Posterior vena cava (tissue), 2 donors: ENCODE measurements at regions not wholly inside any gene's neighbourhood (a gene's known extent, or its start where the extent isn't known, plus 50 kb on each side); places are given as distances from the start of the nearest gene placed in this dataset.
"Not testable (repeated sequence)": the region's sequence is repeated elsewhere in the genome, so short reads cannot be mapped to it uniquely, and the experiment has no call there.

Experiments used
- DNase-seq: peaks from one replicate; pipeline ENCODE4 v3.0.0-alpha.2; 2020; ENCODE audit warnings: low spot score
- intact Hi-C, 2 donors: fragments of 100-400 bp; cut with DNase I; formaldehyde crosslinking; loops; one replicate each; pipeline versions ENCODE4 v1.14.1 to v1.14.2; 2022 to 2023
- donor health status: DM: yes; HTN: yes; CAD: no.
- donor health status: DM: yes; HTN: yes; CAD: no.

GRCh38 chr3:68676136-68676535, 256.2 kb downstream of the TAFA4 start:
- no peak for DNase-seq

GRCh38 chr3:68667346-68667745, 265.0 kb downstream of the TAFA4 start:
- intact Hi-C loops: no loop called here
- DNase-seq: no peak

More at GRCh38 chr3:68676136-68676535, 256.2 kb downstream of the TAFA4 start:
- intact Hi-C loops: no loop called here

GRCh38 chr3:68666429-68667136, 265.8 kb downstream of the TAFA4 start:
- no peak for DNase-seq
- intact Hi-C loops: no loop called here

GRCh38 chr3:68664276-68664675, 268.1 kb downstream of the TAFA4 start:
- intact Hi-C loops: no loop called here
- DNase-seq: no peak

- DNase-seq: no peak
- intact Hi-C loops: no loop called here
Observed at GRCh38 chr3:68662176-68662575, 270.2 kb downstream of the TAFA4 start.

GRCh38 chr3:68650657-68651056, 281.7 kb downstream of the TAFA4 start:
- DNase-seq, intact Hi-C loops: not testable (repeated sequence)

GRCh38 chr3:68648494-68648893, 283.9 kb downstream of the TAFA4 start:
- DNase-seq: no peak
- intact Hi-C loops: no loop called here

GRCh38 chr3:68631850-68632545, 300.3 kb downstream of the TAFA4 start:
- no peak for DNase-seq
- intact Hi-C loops: no loop called here

- DNase-seq: no peak
- intact Hi-C loops: no loop called here
Observed at GRCh38 chr3:68620211-68620610, 312.1 kb downstream of the TAFA4 start.

- intact Hi-C loops: no loop called here
- no peak for DNase-seq
Observed at GRCh38 chr3:68614087-68614486, 318.3 kb downstream of the TAFA4 start.

- intact Hi-C loops: no loop called here
Observed at GRCh38 chr3:68571321-68571720, 361.0 kb downstream of the TAFA4 start.

GRCh38 chr3:68560728-68561127, 371.6 kb downstream of the TAFA4 start:
- no peak for DNase-seq
- intact Hi-C loops: no loop called here

More at GRCh38 chr3:68571321-68571720, 361.0 kb downstream of the TAFA4 start:
- no peak for DNase-seq

- DNase-seq: no peak
- intact Hi-C loops: no loop called here
Observed at GRCh38 chr3:68535782-68536181, 396.6 kb downstream of the TAFA4 start.

- intact Hi-C loops: no loop called here
- no peak for DNase-seq
Observed at GRCh38 chr3:68523330-68523729, 409.0 kb downstream of the TAFA4 start.

- intact Hi-C loops: no loop called here
- no peak for DNase-seq
Observed at GRCh38 chr3:68515237-68515636, 417.1 kb downstream of the TAFA4 start.

- intact Hi-C loops: no loop called here
- no peak for DNase-seq
Observed at GRCh38 chr3:68504201-68504600, 428.1 kb downstream of the TAFA4 start.

GRCh38 chr3:68485845-68486244, 446.5 kb downstream of the TAFA4 start:
- DNase-seq, intact Hi-C loops: not testable (repeated sequence)

- DNase-seq: no peak
- intact Hi-C loops: no loop called here
Observed at GRCh38 chr3:68485051-68485450, 447.3 kb downstream of the TAFA4 start.

GRCh38 chr3:68483601-68484000, 448.7 kb downstream of the TAFA4 start:
- intact Hi-C loops: no loop called here
- DNase-seq: no peak

- no peak for DNase-seq
- intact Hi-C loops: no loop called here
Observed at GRCh38 chr3:68483041-68483440, 449.3 kb downstream of the TAFA4 start.

GRCh38 chr3:68482565-68482964, 449.8 kb downstream of the TAFA4 start:
- intact Hi-C loops: no loop called here

More at GRCh38 chr3:68482565-68482964, 449.8 kb downstream of the TAFA4 start:
- DNase-seq: no peak
